ENCODE measurements at regions not wholly inside any gene's neighbourhood (a gene's known extent, or its start where the extent isn't known, plus 50 kb on each side); places are given as distances from the start of the nearest gene placed in this dataset.

DNA sequence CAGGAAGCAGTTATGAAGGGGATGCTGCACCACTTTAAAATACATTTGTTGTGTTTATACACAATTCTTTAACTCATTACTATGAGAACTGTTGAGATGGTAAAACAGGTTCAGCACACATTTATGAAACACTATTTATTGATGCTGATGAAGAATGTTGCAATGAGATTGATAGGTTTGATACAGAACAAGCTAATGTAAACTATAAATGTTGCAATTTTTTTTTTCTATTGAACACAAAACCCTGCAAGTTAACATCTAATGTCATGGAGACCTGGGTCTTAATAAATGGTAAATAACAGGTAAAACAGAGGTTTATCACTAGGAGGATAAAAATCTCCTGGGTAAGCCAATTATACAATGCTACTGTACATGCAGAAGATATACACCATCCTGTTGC lies 857.6 kb downstream of the FSCB start:
- TF ChIP-seq ZNF331 (CRISPR knock-in tag; IDR thresholded peaks at IDR 0.05; ENCODE audit: low read depth): no peak
- TF ChIP-seq, protein P1, sequence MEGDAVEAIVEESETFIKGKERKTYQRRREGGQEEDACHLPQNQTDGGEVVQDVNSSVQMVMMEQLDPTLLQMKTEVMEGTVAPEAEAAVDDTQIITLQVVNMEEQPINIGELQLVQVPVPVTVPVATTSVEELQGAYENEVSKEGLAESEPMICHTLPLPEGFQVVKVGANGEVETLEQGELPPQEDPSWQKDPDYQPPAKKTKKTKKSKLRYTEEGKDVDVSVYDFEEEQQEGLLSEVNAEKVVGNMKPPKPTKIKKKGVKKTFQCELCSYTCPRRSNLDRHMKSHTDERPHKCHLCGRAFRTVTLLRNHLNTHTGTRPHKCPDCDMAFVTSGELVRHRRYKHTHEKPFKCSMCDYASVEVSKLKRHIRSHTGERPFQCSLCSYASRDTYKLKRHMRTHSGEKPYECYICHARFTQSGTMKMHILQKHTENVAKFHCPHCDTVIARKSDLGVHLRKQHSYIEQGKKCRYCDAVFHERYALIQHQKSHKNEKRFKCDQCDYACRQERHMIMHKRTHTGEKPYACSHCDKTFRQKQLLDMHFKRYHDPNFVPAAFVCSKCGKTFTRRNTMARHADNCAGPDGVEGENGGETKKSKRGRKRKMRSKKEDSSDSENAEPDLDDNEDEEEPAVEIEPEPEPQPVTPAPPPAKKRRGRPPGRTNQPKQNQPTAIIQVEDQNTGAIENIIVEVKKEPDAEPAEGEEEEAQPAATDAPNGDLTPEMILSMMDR (conservative IDR thresholded peaks at IDR 0.05; ENCODE audit: low read depth in 2 of 2): no peak
- no peak for TF ChIP-seq POLR2AphosphoS5 (IDR thresholded peaks at IDR 0.05; ENCODE audit: low read depth)
- no peak for TF ChIP-seq EZH2 (IDR thresholded peaks at IDR 0.05; ENCODE audit: low read depth, unreplicated experiment)
- TF ChIP-seq, protein P2, sequence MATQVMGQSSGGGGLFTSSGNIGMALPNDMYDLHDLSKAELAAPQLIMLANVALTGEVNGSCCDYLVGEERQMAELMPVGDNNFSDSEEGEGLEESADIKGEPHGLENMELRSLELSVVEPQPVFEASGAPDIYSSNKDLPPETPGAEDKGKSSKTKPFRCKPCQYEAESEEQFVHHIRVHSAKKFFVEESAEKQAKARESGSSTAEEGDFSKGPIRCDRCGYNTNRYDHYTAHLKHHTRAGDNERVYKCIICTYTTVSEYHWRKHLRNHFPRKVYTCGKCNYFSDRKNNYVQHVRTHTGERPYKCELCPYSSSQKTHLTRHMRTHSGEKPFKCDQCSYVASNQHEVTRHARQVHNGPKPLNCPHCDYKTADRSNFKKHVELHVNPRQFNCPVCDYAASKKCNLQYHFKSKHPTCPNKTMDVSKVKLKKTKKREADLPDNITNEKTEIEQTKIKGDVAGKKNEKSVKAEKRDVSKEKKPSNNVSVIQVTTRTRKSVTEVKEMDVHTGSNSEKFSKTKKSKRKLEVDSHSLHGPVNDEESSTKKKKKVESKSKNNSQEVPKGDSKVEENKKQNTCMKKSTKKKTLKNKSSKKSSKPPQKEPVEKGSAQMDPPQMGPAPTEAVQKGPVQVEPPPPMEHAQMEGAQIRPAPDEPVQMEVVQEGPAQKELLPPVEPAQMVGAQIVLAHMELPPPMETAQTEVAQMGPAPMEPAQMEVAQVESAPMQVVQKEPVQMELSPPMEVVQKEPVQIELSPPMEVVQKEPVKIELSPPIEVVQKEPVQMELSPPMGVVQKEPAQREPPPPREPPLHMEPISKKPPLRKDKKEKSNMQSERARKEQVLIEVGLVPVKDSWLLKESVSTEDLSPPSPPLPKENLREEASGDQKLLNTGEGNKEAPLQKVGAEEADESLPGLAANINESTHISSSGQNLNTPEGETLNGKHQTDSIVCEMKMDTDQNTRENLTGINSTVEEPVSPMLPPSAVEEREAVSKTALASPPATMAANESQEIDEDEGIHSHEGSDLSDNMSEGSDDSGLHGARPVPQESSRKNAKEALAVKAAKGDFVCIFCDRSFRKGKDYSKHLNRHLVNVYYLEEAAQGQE (IDR thresholded peaks at IDR 0.05; ENCODE audit: unreplicated experiment): no peak
- TF ChIP-seq EZH2phosphoT487 (IDR thresholded peaks at IDR 0.05; ENCODE audit: unreplicated experiment): no peak
- TF ChIP-seq, protein P3, sequence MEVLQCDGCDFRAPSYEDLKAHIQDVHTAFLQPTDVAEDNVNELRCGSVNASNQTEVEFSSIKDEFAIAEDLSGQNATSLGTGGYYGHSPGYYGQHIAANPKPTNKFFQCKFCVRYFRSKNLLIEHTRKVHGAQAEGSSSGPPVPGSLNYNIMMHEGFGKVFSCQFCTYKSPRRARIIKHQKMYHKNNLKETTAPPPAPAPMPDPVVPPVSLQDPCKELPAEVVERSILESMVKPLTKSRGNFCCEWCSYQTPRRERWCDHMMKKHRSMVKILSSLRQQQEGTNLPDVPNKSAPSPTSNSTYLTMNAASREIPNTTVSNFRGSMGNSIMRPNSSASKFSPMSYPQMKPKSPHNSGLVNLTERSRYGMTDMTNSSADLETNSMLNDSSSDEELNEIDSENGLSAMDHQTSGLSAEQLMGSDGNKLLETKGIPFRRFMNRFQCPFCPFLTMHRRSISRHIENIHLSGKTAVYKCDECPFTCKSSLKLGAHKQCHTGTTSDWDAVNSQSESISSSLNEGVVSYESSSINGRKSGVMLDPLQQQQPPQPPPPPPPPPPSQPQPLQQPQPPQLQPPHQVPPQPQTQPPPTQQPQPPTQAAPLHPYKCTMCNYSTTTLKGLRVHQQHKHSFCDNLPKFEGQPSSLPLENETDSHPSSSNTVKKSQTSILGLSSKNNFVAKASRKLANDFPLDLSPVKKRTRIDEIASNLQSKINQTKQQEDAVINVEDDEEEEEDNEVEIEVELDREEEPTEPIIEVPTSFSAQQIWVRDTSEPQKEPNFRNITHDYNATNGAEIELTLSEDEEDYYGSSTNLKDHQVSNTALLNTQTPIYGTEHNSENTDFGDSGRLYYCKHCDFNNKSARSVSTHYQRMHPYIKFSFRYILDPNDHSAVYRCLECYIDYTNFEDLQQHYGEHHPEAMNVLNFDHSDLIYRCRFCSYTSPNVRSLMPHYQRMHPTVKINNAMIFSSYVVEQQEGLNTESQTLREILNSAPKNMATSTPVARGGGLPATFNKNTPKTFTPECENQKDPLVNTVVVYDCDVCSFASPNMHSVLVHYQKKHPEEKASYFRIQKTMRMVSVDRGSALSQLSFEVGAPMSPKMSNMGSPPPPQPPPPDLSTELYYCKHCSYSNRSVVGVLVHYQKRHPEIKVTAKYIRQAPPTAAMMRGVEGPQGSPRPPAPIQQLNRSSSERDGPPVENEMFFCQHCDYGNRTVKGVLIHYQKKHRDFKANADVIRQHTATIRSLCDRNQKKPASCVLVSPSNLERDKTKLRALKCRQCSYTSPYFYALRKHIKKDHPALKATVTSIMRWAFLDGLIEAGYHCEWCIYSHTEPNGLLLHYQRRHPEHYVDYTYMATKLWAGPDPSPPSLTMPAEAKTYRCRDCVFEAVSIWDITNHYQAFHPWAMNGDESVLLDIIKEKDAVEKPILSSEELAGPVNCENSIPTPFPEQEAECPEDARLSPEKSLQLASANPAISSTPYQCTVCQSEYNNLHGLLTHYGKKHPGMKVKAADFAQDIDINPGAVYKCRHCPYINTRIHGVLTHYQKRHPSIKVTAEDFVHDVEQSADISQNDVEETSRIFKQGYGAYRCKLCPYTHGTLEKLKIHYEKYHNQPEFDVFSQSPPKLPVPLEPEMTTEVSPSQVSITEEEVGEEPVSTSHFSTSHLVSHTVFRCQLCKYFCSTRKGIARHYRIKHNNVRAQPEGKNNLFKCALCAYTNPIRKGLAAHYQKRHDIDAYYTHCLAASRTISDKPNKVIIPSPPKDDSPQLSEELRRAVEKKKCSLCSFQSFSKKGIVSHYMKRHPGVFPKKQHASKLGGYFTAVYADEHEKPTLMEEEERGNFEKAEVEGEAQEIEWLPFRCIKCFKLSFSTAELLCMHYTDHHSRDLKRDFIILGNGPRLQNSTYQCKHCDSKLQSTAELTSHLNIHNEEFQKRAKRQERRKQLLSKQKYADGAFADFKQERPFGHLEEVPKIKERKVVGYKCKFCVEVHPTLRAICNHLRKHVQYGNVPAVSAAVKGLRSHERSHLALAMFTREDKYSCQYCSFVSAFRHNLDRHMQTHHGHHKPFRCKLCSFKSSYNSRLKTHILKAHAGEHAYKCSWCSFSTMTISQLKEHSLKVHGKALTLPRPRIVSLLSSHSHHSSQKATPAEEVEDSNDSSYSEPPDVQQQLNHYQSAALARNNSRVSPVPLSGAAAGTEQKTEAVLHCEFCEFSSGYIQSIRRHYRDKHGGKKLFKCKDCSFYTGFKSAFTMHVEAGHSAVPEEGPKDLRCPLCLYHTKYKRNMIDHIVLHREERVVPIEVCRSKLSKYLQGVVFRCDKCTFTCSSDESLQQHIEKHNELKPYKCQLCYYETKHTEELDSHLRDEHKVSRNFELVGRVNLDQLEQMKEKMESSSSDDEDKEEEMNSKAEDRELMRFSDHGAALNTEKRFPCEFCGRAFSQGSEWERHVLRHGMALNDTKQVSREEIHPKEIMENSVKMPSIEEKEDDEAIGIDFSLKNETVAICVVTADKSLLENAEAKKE (CRISPR knock-in tag; IDR thresholded peaks at IDR 0.05): no peak
- no peak for TF ChIP-seq STAT1 (IDR thresholded peaks at IDR 0.05; ENCODE audit: unreplicated experiment)

All from GM23338 (cell line).